ENCODE measurements at regions not wholly inside any gene's neighbourhood (a gene's known extent, or its start where the extent isn't known, plus 50 kb on each side); places are given as distances from the start of the nearest gene placed in this dataset.

- no peaks in the 10 kb centered on the region for H3K4me1 ChIP-seq
- no peak for DNase-seq
- intact Hi-C loops (cut with DNase I; ENCODE audit: low total_unique reads): no loop called here
- H3K9me3 ChIP-seq: no peaks in the 10 kb centered on the region
- H3K36me3 ChIP-seq: no peaks in the 10 kb centered on the region
- TF ChIP-seq POLR2A (IDR thresholded peaks at IDR 0.05): no peak
- TF ChIP-seq, protein P1, sequence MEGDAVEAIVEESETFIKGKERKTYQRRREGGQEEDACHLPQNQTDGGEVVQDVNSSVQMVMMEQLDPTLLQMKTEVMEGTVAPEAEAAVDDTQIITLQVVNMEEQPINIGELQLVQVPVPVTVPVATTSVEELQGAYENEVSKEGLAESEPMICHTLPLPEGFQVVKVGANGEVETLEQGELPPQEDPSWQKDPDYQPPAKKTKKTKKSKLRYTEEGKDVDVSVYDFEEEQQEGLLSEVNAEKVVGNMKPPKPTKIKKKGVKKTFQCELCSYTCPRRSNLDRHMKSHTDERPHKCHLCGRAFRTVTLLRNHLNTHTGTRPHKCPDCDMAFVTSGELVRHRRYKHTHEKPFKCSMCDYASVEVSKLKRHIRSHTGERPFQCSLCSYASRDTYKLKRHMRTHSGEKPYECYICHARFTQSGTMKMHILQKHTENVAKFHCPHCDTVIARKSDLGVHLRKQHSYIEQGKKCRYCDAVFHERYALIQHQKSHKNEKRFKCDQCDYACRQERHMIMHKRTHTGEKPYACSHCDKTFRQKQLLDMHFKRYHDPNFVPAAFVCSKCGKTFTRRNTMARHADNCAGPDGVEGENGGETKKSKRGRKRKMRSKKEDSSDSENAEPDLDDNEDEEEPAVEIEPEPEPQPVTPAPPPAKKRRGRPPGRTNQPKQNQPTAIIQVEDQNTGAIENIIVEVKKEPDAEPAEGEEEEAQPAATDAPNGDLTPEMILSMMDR (IDR thresholded peaks at IDR 0.05): no peak
- H3K4me3 ChIP-seq: no peak overlapping the region
- H3K27ac ChIP-seq: no peak overlapping the region
- no peaks in the 10 kb centered on the region for H3K27me3 ChIP-seq
Observed at GRCh38 chr6:119630561-119631192, 281.1 kb upstream of the MAN1A1 start.

- H3K36me3 ChIP-seq: no peaks in the 10 kb centered on the region
- H3K9me3 ChIP-seq: no peaks in the 10 kb centered on the region
- no peaks in the 10 kb centered on the region for H3K27me3 ChIP-seq
- no peak for DNase-seq
- no peak overlapping the region for H3K27ac ChIP-seq
- no peak overlapping the region for H3K4me3 ChIP-seq
- intact Hi-C loops (cut with DNase I; ENCODE audit: low total_unique reads): no loop called here
- H3K4me1 ChIP-seq: no peaks in the 10 kb centered on the region
- TF ChIP-seq POLR2A (IDR thresholded peaks at IDR 0.05): no peak
- TF ChIP-seq, protein P1 (IDR thresholded peaks at IDR 0.05): no peak
Observed at GRCh38 chr6:119628691-119629594, 279.4 kb upstream of the MAN1A1 start.

DNA sequence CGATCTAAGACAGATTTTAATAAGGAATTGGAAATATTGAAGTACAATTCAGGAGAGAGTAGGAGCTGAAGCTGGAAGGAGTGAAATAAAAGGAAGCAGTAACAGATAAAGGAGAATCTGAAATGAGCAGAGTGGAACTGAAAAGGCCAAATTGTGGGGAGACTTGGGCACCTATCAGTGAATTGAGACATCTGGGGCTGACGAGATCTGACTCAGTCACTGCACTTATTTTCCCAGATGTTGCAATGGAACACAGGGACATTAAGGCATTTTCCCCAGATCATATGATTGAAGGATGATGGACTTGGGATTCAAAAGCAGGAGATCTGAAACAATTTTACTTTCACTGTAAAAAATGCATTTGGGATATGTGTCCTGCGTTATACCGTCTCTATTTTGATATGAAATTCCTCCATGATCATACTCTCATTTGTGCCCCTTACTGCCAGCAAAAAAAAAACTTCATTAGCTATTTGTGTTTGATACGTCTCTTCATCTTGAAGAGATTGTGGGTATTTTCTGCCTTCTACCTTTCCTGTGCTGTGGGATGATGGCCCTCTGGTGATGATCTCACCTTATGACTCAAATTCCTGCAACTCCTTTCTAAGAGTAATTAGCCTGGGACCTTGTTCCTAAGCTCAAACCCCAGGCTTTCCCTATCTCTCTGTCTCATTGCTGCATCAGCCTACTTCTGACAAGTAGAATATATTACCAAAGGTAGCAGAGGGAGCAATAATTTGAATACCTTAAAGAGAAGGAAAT is 278.5 kb upstream of the MAN1A1 start:
- no peaks in the 10 kb centered on the region for H3K36me3 ChIP-seq
- H3K27me3 ChIP-seq: no peaks in the 10 kb centered on the region
- intact Hi-C loops (cut with DNase I; ENCODE audit: low total_unique reads): no loop called here
- H3K27ac ChIP-seq: no peak overlapping the region
- no peak for TF ChIP-seq POLR2A (IDR thresholded peaks at IDR 0.05)
- TF ChIP-seq, protein P1 (IDR thresholded peaks at IDR 0.05): no peak
- no peak for DNase-seq
- no peaks in the 10 kb centered on the region for H3K9me3 ChIP-seq
- H3K4me3 ChIP-seq: no peak overlapping the region
- H3K4me1 ChIP-seq: no peaks in the 10 kb centered on the region

DNA sequence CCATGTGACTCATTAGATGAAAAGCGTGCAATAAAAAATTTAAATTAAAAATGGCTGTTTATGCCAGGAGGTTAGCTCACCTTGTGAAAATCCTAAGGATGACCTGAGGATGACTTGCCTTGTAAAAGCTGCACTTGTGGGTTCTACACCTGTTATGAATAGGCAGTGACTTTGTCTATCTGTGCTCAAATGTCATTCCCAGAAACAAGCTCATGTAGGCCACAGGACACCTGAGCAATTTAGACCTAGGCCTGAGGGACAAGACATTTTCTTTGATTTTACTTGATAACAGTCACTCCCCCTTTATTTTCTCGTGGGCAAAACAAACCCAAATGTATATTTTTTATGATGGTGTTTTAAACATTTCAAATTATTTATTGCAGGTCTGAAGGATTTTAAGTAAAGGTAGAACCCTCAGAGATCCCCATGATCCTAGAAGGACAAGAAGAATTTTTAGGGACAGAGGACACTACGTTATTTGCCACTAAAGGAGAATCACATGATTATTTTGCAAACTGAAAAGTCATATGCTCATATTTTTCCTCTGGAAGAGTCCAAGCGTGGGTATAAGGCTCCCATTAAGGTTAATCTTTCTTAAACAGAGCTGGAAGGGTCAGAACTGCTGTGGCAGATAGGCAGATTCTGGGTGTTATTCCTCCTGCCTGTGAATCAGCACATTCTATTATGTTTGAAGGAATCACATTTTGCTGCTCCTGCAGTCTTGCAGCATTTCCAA is 277.5 kb upstream of the MAN1A1 start:
- intact Hi-C loops (cut with DNase I; ENCODE audit: low total_unique reads): no loop called here
- no peak for DNase-seq
- Histone ChIP-seq H3K4me1 (no peaks in the 10 kb centered on the region), H3K27ac (no peak overlapping the region), H3K27me3 (no peaks in the 10 kb centered on the region), H3K36me3 (no peaks in the 10 kb centered on the region), H3K4me3 (no peak overlapping the region), H3K9me3 (no peaks in the 10 kb centered on the region)
- TF ChIP-seq POLR2A (IDR thresholded peaks at IDR 0.05): no peak
- TF ChIP-seq, protein P1 (IDR thresholded peaks at IDR 0.05): no peak

All from uterus (tissue), 3 donors.